HG02763 (cell line): ENCODE measurements at regions not wholly inside any gene's neighbourhood (a gene's known extent, or its start where the extent isn't known, plus 50 kb on each side); places are given as distances from the start of the nearest gene placed in this dataset.
"Not testable (repeated sequence)": the region's sequence is repeated elsewhere in the genome, so short reads cannot be mapped to it uniquely, and the experiment has no call there.

Source experiments
- ATAC-seq: cut with Tn5 transposase; IDR thresholded peaks from one replicate; pipeline ENCODE4 v1.9.1; 2021; ENCODE audit warnings: mild to moderate bottlenecking, moderate library complexity; ENCODE audit not compliant: unreplicated experiment

- no peak for ATAC-seq
Measured at GRCh38 chr10:8173243-8173865, 118.9 kb downstream of the GATA3 start.

DNA sequence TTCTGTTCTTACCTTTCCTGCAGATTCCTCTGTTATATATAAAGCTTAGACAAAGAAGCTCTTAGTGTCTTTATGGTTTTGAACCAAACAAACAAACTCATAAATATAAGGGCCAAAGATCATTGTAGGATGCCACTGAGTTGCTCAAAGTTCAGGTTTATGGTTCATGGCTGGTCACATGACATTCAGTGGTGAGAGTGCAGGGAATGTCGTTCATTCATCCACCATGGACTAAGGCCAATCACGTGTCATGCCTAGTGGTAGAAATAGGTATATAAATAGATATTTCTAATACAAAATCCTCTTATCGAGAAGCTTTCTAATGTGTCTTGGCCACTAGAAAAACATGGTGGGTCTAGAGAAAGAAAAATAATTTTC lies 119.4 kb downstream of the GATA3 start:
- no peak for ATAC-seq

DNA sequence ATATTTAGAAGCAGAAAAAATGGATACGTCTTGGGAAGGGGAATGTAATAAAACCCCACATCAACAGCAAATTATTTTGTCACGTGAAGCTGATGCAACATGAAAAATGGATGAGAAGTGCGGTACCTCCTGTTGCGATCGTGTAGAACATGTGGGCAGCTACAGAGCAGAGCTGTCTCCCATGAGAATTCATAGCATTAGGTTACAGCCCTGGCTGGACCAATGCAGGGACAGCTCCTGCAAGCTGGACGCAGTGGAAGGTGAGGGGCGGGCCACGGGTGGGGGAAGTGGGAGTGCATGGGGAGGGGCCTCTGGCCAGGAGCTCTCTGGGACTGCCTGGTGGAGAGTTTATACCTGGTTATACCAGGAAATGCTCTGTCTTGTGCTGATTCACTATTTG lies 120.3 kb downstream of the GATA3 start:
- no peak for ATAC-seq

- ATAC-seq = not testable (repeated sequence)
Measured at GRCh38 chr10:8177526-8177925, 123.0 kb downstream of the GATA3 start.

GRCh38 chr10:8179773-8180172 lies 125.3 kb downstream of the GATA3 start:
- not testable (repeated sequence) for ATAC-seq

DNA sequence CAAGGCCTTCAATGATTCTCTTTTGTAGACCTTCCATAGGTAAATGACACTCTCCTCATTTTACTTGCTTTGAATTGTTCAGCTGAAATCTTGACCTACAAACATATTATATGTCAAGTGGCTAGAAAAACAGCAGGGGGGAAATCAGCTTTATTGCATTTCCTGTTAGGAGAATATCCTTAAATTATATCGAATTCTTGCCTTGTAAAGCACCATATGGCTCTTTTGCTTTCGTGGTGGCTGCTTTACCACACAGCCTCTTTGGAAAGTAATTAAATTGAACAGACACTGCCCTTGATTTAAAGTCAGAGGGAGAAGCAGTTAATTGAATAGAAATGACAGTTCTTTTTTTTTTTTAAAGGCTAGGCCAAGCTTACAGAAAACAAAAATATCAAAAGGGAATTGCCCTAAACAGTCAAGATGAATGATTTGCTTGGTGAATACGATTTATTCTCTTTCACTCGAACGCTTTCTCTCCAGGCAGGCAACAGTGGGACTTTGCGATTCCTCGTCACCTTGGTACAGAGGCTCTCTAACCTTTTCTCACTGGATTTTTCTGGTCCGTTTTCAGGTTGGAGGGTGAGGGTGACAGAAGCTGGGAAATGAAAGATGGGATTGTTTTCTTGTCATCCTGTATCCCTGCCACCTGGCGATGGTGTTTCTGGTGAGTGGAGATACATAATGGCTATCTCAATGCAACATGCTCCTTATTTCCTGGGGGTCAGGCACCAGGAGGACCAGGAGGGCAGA lies 126.0 kb downstream of the GATA3 start:
- no peak for ATAC-seq

GRCh38 chr10:8181496-8182157 lies 127.1 kb downstream of the GATA3 start:
- ATAC-seq = no peak

GRCh38 chr10:8182806-8183205 lies 128.3 kb downstream of the GATA3 start:
- ATAC-seq = no peak

- ATAC-seq = no peak
Measured at GRCh38 chr10:8183241-8183704, 128.8 kb downstream of the GATA3 start.

- ATAC-seq = no peak
Measured at GRCh38 chr10:8187171-8187666, 132.7 kb downstream of the GATA3 start.

GRCh38 chr10:8189458-8189857 lies 135.0 kb downstream of the GATA3 start:
- no peak for ATAC-seq

GRCh38 chr10:8192301-8192700 lies 137.8 kb downstream of the GATA3 start:
- no peak for ATAC-seq

DNA sequence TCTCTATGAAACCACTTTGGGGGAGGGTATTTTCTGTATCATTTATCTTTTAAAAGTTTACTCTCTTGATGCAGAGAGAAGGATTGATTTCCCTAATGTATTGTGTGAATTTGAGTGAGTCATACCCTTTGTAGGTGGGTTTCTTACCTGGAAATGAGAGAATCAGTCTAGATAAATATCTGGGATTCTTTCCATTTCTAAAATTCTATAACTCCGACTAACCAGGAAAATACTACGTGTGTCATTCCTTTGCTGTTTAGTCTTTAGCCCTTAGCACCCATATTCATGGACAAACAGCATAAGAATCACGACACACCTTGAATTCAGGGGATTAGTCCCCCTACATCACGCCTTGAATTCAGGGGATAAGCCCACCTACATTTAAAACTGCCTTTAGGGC lies 139.1 kb downstream of the GATA3 start:
- ATAC-seq = no peak

GRCh38 chr10:8194050-8194449 lies 139.6 kb downstream of the GATA3 start:
- ATAC-seq = no peak

- no peak for ATAC-seq
Measured at GRCh38 chr10:8206882-8207281, 152.4 kb downstream of the GATA3 start.

- no peak for ATAC-seq
Measured at GRCh38 chr10:8211631-8212030, 157.1 kb downstream of the GATA3 start.

DNA sequence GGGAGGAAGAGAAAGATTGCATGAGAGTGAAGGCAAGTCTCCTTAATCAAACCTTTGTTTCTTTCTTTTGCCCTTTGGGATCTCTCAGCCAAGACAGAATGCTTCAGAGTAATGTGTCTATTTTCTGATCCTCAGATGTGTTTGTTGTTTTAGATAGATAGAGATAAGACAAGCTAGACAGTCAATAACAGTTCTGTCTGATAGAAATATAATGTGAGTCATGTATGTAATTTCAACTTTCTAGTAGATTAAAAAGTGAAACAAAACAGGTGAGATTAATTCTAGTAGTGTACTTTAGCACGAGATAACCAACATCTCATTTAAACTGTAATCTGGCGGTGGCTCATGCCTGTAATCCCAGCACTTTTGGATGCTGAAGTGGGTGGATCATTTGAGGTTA lies 159.2 kb downstream of the GATA3 start:
- ATAC-seq = no peak

DNA sequence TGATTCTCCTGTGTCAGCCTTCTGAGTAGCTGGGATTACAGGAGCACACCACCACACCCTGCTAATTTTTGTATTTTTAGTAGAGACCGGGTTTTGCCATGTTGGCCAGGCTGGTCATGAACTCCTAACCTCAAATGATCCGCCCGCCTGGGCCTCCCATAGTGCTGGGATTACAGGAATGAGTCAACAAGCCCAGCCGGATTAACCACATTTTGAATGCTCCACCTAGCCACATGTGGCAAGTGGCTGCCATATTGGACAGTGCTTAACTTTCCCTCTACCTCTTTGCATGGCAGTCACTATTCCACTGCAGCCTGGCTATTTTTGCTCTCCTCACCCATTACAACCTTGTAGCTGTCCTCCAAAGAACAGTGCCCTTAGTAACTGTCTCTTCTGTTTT lies 160.1 kb downstream of the GATA3 start:
- ATAC-seq = no peak

DNA sequence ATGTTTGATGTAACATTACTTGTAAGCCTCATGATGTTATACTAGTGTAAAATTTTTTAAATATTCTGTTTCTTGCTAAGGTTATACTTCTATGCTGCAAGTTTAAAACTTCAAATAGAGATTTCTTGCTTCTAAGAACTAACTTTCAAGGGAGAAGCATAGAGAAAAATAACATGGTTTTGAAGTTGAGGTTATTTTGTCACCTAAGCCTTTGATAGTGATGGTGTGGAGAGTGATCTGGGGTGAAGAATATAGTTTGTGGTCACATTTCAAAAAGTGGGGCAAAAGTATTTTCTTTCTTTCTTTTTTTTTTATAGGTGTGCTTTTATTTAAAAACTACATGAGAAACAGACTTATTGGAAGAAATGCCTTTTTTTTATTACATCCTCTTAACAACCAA lies 162.4 kb downstream of the GATA3 start:
- no peak for ATAC-seq

- no peak for ATAC-seq
Measured at GRCh38 chr10:8221451-8221850, 167.0 kb downstream of the GATA3 start.

GRCh38 chr10:8224591-8224990 lies 170.1 kb downstream of the GATA3 start:
- no peak for ATAC-seq

DNA sequence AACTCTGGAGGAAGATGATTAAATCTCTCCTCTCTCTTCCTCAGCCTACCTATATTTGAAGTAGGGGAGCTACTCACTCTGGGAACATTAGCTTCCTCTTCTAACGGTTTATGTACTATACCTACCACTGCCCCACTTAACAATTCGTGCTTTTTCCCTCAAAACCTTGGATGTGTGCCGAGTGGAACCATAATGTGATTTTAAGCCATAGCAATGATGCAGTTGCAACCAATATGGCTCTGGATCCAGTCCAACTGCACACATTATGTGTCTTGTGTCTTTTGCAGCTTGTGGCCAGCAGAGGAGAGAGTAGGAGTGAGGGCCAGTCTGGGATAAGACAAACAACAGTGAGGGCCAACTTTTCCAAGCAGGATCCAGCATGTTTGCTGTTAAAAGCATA lies 170.7 kb downstream of the GATA3 start:
- ATAC-seq = no peak
